Endodermal cell (in vitro differentiated cells): ENCODE measurements at regions not wholly inside any gene's neighbourhood (a gene's known extent, or its start where the extent isn't known, plus 50 kb on each side); places are given as distances from the start of the nearest gene placed in this dataset.
A peak's percentile ranks its signal among the peaks of the same experiment; 100 is the strongest.

ENCODE experiments used
- DNase-seq: peaks from one replicate; pipeline ENCODE4 v3.0.0-alpha.2; 2017
- H3K27ac ChIP-seq: 2 replicates; pipeline ENCODE4 v1.5.1; 2013; ENCODE audit warnings: mild to moderate bottlenecking, low read depth, low read length, moderate library complexity
- H3K27me3 ChIP-seq: 2 replicates; pipeline ENCODE4 v1.6.1; 2013; ENCODE audit warnings: mild to moderate bottlenecking, low read length, moderate library complexity; ENCODE audit not compliant: insufficient read depth, control insufficient read depth, poor library complexity, severe bottlenecking
- H3K36me3 ChIP-seq: 2 replicates; pipeline ENCODE4 v1.7.0; 2013; ENCODE audit warnings: mild to moderate bottlenecking, low read length, moderate library complexity; ENCODE audit not compliant: control insufficient read depth, insufficient read depth
- H3K4me1 ChIP-seq: one replicate; pipeline ENCODE4 v1.7.0; 2013; ENCODE audit warnings: low read length; ENCODE audit not compliant: control insufficient read depth, insufficient read depth
- H3K4me3 ChIP-seq: 2 replicates; pipeline ENCODE4 v1.5.1; 2013; ENCODE audit warnings: mild to moderate bottlenecking, low read length, moderate library complexity
- H3K9ac ChIP-seq: 2 replicates; pipeline ENCODE4 v1.6.1; 2013; ENCODE audit warnings: mild to moderate bottlenecking, low read length, moderate library complexity; ENCODE audit not compliant: poor library complexity, severe bottlenecking; ENCODE audit errors: extremely low read depth
- H3K9me3 ChIP-seq: 2 replicates; pipeline ENCODE4 v1.6.1; 2013; ENCODE audit warnings: mild to moderate bottlenecking, low read length, moderate library complexity; ENCODE audit not compliant: control insufficient read depth
- H3K27ac Mint-ChIP-seq: 2 replicates; pipeline ENCODE4 v1.8.0; 2020; ENCODE audit warnings: mixed read lengths
- H3K27me3 Mint-ChIP-seq: 2 replicates; pipeline ENCODE4 v1.8.0; 2021; ENCODE audit warnings: mild to moderate bottlenecking, mixed read lengths; ENCODE audit not compliant: insufficient read depth
- H3K36me3 Mint-ChIP-seq: 2 replicates; pipeline ENCODE4 v1.8.0; 2020; ENCODE audit warnings: low read depth, mixed read lengths
- H3K4me1 Mint-ChIP-seq: 2 replicates; pipeline ENCODE4 v1.8.0; 2020; ENCODE audit warnings: mixed read lengths
- H3K4me3 Mint-ChIP-seq: 2 replicates; pipeline ENCODE4 v1.8.0; 2020; ENCODE audit warnings: mild to moderate bottlenecking, moderate library complexity, mixed read lengths
- H3K9me3 Mint-ChIP-seq: 2 replicates; pipeline ENCODE4 v1.8.0; 2020; ENCODE audit warnings: mild to moderate bottlenecking, mixed read lengths
- CTCF ChIP-seq: fragments of 200-600 bp; sonication (generic); conservative IDR thresholded peaks from 2 replicates; pipeline ENCODE4 v1.5.0; 2021; ENCODE audit warnings: antibody characterized with exemption, mild to moderate bottlenecking
- WGBS, 2 experiments: methylation state at CpG; one replicate each; pipeline versions ENCODE4 v1.1.5 to v1.1.7; 2013; ENCODE audit warnings: missing lambda C conversion rate in 2 of 2, mixed read lengths in 1 of 2; ENCODE audit not compliant: insufficient coverage in 1 of 2, insufficient read length in 1 of 2; 5-methylcytosine and 5-hydroxymethylcytosine counted together

- 89 to 100% methylated on average over 4 to 5 of the region's 5 CpGs for WGBS, 2 experiments
- Histone ChIP-seq H3K9ac (peak overlapping the region; percentile 19), H3K27me3 (no peaks in the 10 kb centered on the region), H3K27ac (no peak overlapping the region), H3K4me3 (peak overlapping the region; percentile 4), H3K4me1 (peaks cover 26% of the 10 kb centered on the region), H3K36me3 (no peaks in the 10 kb centered on the region), H3K9me3 (no peaks in the 10 kb centered on the region)
- Mint-ChIP-seq H3K9me3 (no peaks in the 10 kb centered on the region), H3K4me1 (peaks cover 57% of the 10 kb centered on the region), H3K27ac (no peak overlapping the region), H3K27me3 (no peaks in the 10 kb centered on the region), H3K4me3 (no peak overlapping the region), H3K36me3 (no peaks in the 10 kb centered on the region)
- no peak for TF ChIP-seq CTCF
- DNase-seq: no peak
Measured at GRCh38 chr2:64731746-64732145, 78.0 kb upstream of the SERTAD2 start.

- DNase-seq: no peak
- WGBS, 2 experiments: 75 to 90% methylated on average over 2 to 4 of the region's 4 CpGs
- Mint-ChIP-seq H3K36me3 (no peaks in the 10 kb centered on the region), H3K4me1 (peaks cover 53% of the 10 kb centered on the region), H3K27me3 (no peaks in the 10 kb centered on the region), H3K9me3 (no peaks in the 10 kb centered on the region), H3K27ac (peak overlapping the region; percentile 36), H3K4me3 (no peak overlapping the region)
- H3K4me3 ChIP-seq: peak overlapping the region; percentile 4
- no peaks in the 10 kb centered on the region for H3K27me3 ChIP-seq
- H3K9ac ChIP-seq: peak overlapping the region; percentile 19
- no peaks in the 10 kb centered on the region for H3K9me3 ChIP-seq
- peaks cover 22% of the 10 kb centered on the region for H3K4me1 ChIP-seq
- no peaks in the 10 kb centered on the region for H3K36me3 ChIP-seq
- H3K27ac ChIP-seq: no peak overlapping the region
- TF ChIP-seq CTCF: no peak
Measured at GRCh38 chr2:64732146-64732545, 78.4 kb upstream of the SERTAD2 start.

- H3K9ac ChIP-seq: no peak overlapping the region
- DNase-seq: no peak
- Mint-ChIP-seq H3K9me3 (no peaks in the 10 kb centered on the region), H3K36me3 (no peaks in the 10 kb centered on the region), H3K4me3 (no peak overlapping the region), H3K27ac (no peak overlapping the region), H3K27me3 (no peaks in the 10 kb centered on the region), H3K4me1 (peaks cover 28% of the 10 kb centered on the region)
- H3K4me1 ChIP-seq: peaks cover 13% of the 10 kb centered on the region
- TF ChIP-seq CTCF: no peak
- 89 to 96% methylated on average over 1 to 2 of the region's 2 CpGs for WGBS, 2 experiments
- no peaks in the 10 kb centered on the region for H3K27me3 ChIP-seq
- no peaks in the 10 kb centered on the region for H3K36me3 ChIP-seq
- H3K9me3 ChIP-seq: no peaks in the 10 kb centered on the region
- no peak overlapping the region for H3K27ac ChIP-seq
- H3K4me3 ChIP-seq: no peak overlapping the region
Measured at GRCh38 chr2:64735504-64735903, 81.8 kb upstream of the SERTAD2 start.
